H1 (cell line): ENCODE measurements at regions not wholly inside any gene's neighbourhood (a gene's known extent, or its start where the extent isn't known, plus 50 kb on each side); places are given as distances from the start of the nearest gene placed in this dataset.

Source experiments
- CTCF ChIA-PET: fragments of 300-600 bp; sonication (Branson Sonifier 250); formaldehyde crosslinking; loops from one replicate; lab custom pipeline; 2021; ENCODE audit not compliant: partially characterized antibody; lab: Charles Lee
- POLR2A ChIA-PET: fragments of 300-600 bp; sonication (Branson Sonifier 250); formaldehyde crosslinking; loops from one replicate; lab custom pipeline; 2021; ENCODE audit warnings: inconsistent platforms; ENCODE audit not compliant: partially characterized antibody; lab: Charles Lee
- DNase-seq, 2 experiments: peaks; one replicate each; pipeline versions ENCODE4 v3.0.0 to v3.0.0-alpha.2; 2010 to 2022; ENCODE audit warnings: low spot score in 2 of 2, low read depth in 1 of 2, mixed read lengths in 1 of 2
- FAIRE-seq: peaks from 2 replicates; lab custom pipeline; 2011; peaks lifted over from hg19 to GRCh38; lab: Jason Lieb, UNC
- H2AFZ ChIP-seq: 2 replicates; pipeline ENCODE4 v1.8.1; 2012; ENCODE audit warnings: low read length, inconsistent platforms
- H2AK5ac ChIP-seq: 2 replicates; pipeline ENCODE4 v1.6.1; 2013; ENCODE audit warnings: low read depth, low read length
- H2BK120ac ChIP-seq: replicated peaks from 2 replicates; pipeline ENCODE3; 2013; ENCODE audit warnings: low read depth, low read length, inconsistent platforms
- H2BK12ac ChIP-seq: 2 replicates; pipeline ENCODE4 v1.6.1; 2013; ENCODE audit warnings: low read depth, low read length
- H2BK15ac ChIP-seq: 2 replicates; pipeline ENCODE4 v1.6.1; 2013; ENCODE audit warnings: low read length
- H2BK20ac ChIP-seq: 2 replicates; pipeline ENCODE4 v1.6.1; 2013; ENCODE audit warnings: low read length
- H2BK5ac ChIP-seq: 2 replicates; pipeline ENCODE4 v1.6.1; 2013; ENCODE audit warnings: low read depth, low read length
- H3K14ac ChIP-seq: 2 replicates; pipeline ENCODE4 v1.6.1; 2013; ENCODE audit warnings: inconsistent platforms; ENCODE audit not compliant: insufficient read length
- H3K18ac ChIP-seq: 2 replicates; pipeline ENCODE4 v1.6.1; 2013; ENCODE audit warnings: low read length; ENCODE audit errors: extremely low read depth
- H3K23ac ChIP-seq: 2 replicates; pipeline ENCODE4 v1.6.1; 2013; ENCODE audit warnings: inconsistent platforms; ENCODE audit not compliant: insufficient read length
- H3K23me2 ChIP-seq: 2 replicates; pipeline ENCODE4 v1.6.1; 2013; ENCODE audit warnings: low read depth, low read length
- H3K27ac ChIP-seq: 2 replicates; pipeline ENCODE4 v1.6.1; 2011; ENCODE audit warnings: low read depth, low read length, inconsistent platforms
- H3K27me3 ChIP-seq, 4 experiments: replicated peaks in 1 of 4; 1 replicate in 1 of 4; 2 replicates in 3 of 4; pipeline versions ENCODE4 v1.6.1 to v1.8.1; 2011 to 2013; ENCODE audit warnings: low read length in 3 of 4, mild to moderate bottlenecking in 3 of 4, inconsistent platforms in 2 of 4, mixed read lengths in 2 of 4, moderate library complexity in 1 of 4; ENCODE audit not compliant: control insufficient read depth in 3 of 4, insufficient read depth in 3 of 4; ENCODE audit errors: extremely low read depth in 1 of 4
- H3K36me3 ChIP-seq, 4 experiments: 2 replicates each; pipeline versions ENCODE4 v1.6.1 to v1.8.1; 2011 to 2013; ENCODE audit warnings: mild to moderate bottlenecking in 4 of 4, low read length in 3 of 4, moderate library complexity in 2 of 4, control low read depth in 1 of 4, inconsistent platforms in 1 of 4; ENCODE audit not compliant: insufficient read depth in 4 of 4, control insufficient read depth in 2 of 4
- H3K4ac ChIP-seq: replicated peaks from 2 replicates; pipeline ENCODE3; 2013; ENCODE audit warnings: low read length, low read depth, mixed read lengths, inconsistent platforms; ENCODE audit not compliant: insufficient read length
- H3K4me1 ChIP-seq, 4 experiments: replicated peaks in 1 of 4; 1 replicate in 1 of 4; 2 replicates in 3 of 4; pipeline versions ENCODE4 v1.6.1 to v1.8.1; 2011 to 2013; ENCODE audit warnings: low read length in 3 of 4, inconsistent platforms in 2 of 4, mixed read lengths in 1 of 4; ENCODE audit not compliant: insufficient read depth in 4 of 4, control insufficient read depth in 3 of 4
- H3K4me2 ChIP-seq, 2 experiments: 2 replicates each; pipeline versions ENCODE4 v1.6.1 to v1.8.1; 2011 to 2013; ENCODE audit warnings: low read depth in 2 of 2, low read length in 2 of 2, control low read depth in 1 of 2, inconsistent platforms in 1 of 2, mild to moderate bottlenecking in 1 of 2; ENCODE audit not compliant: insufficient read depth in 1 of 2
- H3K4me3 ChIP-seq, 4 experiments: fragments of 200-600, 300-600 bp in 1 of 4; sonication (generic), shearing (Covaris generic), sonication (Bioruptor Twin) in 1 of 4; 2 replicates each; pipeline versions ENCODE4 v1.5.1 to v1.8.1; 2011 to 2016; ENCODE audit warnings: low read length in 4 of 4, low read depth in 3 of 4, control low read depth in 2 of 4, inconsistent platforms in 2 of 4, mild to moderate bottlenecking in 2 of 4, mixed read lengths in 1 of 4, moderate library complexity in 1 of 4; ENCODE audit not compliant: insufficient read depth in 2 of 4; ENCODE audit errors: extremely low read depth in 1 of 4
- H3K56ac ChIP-seq: replicated peaks from 2 replicates; pipeline ENCODE3; 2013; ENCODE audit warnings: low read depth, mild to moderate bottlenecking, mixed read lengths, low read length, inconsistent platforms; ENCODE audit not compliant: insufficient read length
- H3K79me1 ChIP-seq: 2 replicates; pipeline ENCODE4 v1.6.1; 2013; ENCODE audit warnings: low read depth, low read length, control low read depth
- H3K79me2 ChIP-seq, 2 experiments: 2 replicates each; pipeline versions ENCODE4 v1.6.1 to v1.8.1; 2012 to 2013; ENCODE audit warnings: low read length in 2 of 2, mild to moderate bottlenecking in 2 of 2, inconsistent platforms in 1 of 2; ENCODE audit not compliant: insufficient read depth in 2 of 2, control insufficient read depth in 1 of 2
- H3K9ac ChIP-seq, 4 experiments: replicated peaks in 1 of 4; 1 replicate in 1 of 4; 2 replicates in 3 of 4; pipeline versions ENCODE4 v1.6.1 to v1.8.1; 2011 to 2013; ENCODE audit warnings: low read depth in 3 of 4, low read length in 3 of 4, control low read depth in 2 of 4, mild to moderate bottlenecking in 2 of 4, moderate library complexity in 2 of 4, inconsistent platforms in 1 of 4; ENCODE audit errors: extremely low read depth in 1 of 4
- H3K9me3 ChIP-seq, 2 experiments: 2 replicates each; pipeline versions ENCODE4 v1.6.1 to v1.8.1; 2012 to 2013; ENCODE audit warnings: mild to moderate bottlenecking in 2 of 2, moderate library complexity in 2 of 2, control low read depth in 1 of 2, inconsistent platforms in 1 of 2, low read depth in 1 of 2, low read length in 1 of 2, mixed read lengths in 1 of 2; ENCODE audit not compliant: insufficient read depth in 2 of 2
- H4K20me1 ChIP-seq, 2 experiments: replicated peaks in 1 of 2; 2 replicates each; pipeline versions ENCODE3 to v1.8.1; 2011 to 2013; ENCODE audit warnings: inconsistent platforms in 2 of 2, low read length in 2 of 2, mild to moderate bottlenecking in 1 of 2; ENCODE audit not compliant: insufficient read depth in 2 of 2, control insufficient read depth in 1 of 2
- H4K5ac ChIP-seq: 2 replicates; pipeline ENCODE4 v1.6.1; 2013; ENCODE audit warnings: low read length, low read depth, mixed read lengths, inconsistent platforms; ENCODE audit not compliant: insufficient read length
- H4K8ac ChIP-seq: 2 replicates; pipeline ENCODE4 v1.8.0; 2013; ENCODE audit warnings: mild to moderate bottlenecking, moderate library complexity, low read length, inconsistent platforms; ENCODE audit not compliant: insufficient read depth; ENCODE audit errors: extremely low read depth
- H4K91ac ChIP-seq: replicated peaks from 2 replicates; pipeline ENCODE3; 2013; ENCODE audit warnings: low read length, mixed read lengths, inconsistent platforms; ENCODE audit not compliant: insufficient read length
- BCL11A ChIP-seq, 2 experiments: IDR thresholded peaks; one replicate each; pipeline ENCODE4 v1.6.1; 2011; ENCODE audit warnings: low read depth in 2 of 2, low read length in 2 of 2, mild to moderate bottlenecking in 2 of 2
- EZH2 ChIP-seq: fragments of 200-600 bp; sonication (generic); IDR thresholded peaks from 2 replicates; pipeline ENCODE4 v1.7.1; 2012; ENCODE audit warnings: low read depth, mild to moderate bottlenecking, moderate library complexity, low read length, inconsistent platforms; ENCODE audit not compliant: severe bottlenecking
- HDAC2 ChIP-seq, 2 experiments: fragments of 300-600 bp in 1 of 2; sonication (generic) in 1 of 2; IDR thresholded peaks; 2 replicates each; pipeline ENCODE4 v1.6.1; 2011 to 2012; ENCODE audit warnings: low read depth in 2 of 2, low read length in 2 of 2, mild to moderate bottlenecking in 2 of 2, moderate library complexity in 2 of 2, borderline replicate concordance in 1 of 2, inconsistent platforms in 1 of 2
- HDAC6 ChIP-seq: IDR thresholded peaks from one replicate; pipeline ENCODE4 v1.7.1; 2012; ENCODE audit warnings: low read depth, mild to moderate bottlenecking, inconsistent platforms, low read length, moderate library complexity
- RAD21 ChIP-seq, 2 experiments: IDR thresholded peaks in 1 of 2; conservative IDR thresholded peaks in 1 of 2; 2 replicates each; pipeline ENCODE4 v1.6.1; 2011; ENCODE audit warnings: low read depth in 2 of 2, low read length in 2 of 2, improper control_type of control experiment in 1 of 2, inconsistent platforms in 1 of 2, mild to moderate bottlenecking in 1 of 2, moderate library complexity in 1 of 2
- SIX5 ChIP-seq: IDR thresholded peaks from 2 replicates; pipeline ENCODE4 v1.6.1; 2011; ENCODE audit warnings: mild to moderate bottlenecking, low read depth, low read length
- SP1 ChIP-seq: IDR thresholded peaks from 2 replicates; pipeline ENCODE4 v1.6.1; 2011; ENCODE audit warnings: low read depth, low read length
- SP2 ChIP-seq: IDR thresholded peaks from 2 replicates; pipeline ENCODE4 v1.6.1; 2012; ENCODE audit warnings: mild to moderate bottlenecking, low read length, inconsistent platforms
- YY1 ChIP-seq: IDR thresholded peaks from 2 replicates; pipeline ENCODE4 v1.6.1; 2011; ENCODE audit warnings: low read depth, mild to moderate bottlenecking, low read length
- WGBS, 2 experiments: shearing (Covaris generic) in 1 of 2; methylation state at CpG; one replicate each; pipeline versions ENCODE4 v1.1.6 to v1.1.7; 2013 to 2015; ENCODE audit warnings: low lambda C conversion rate in 2 of 2, mixed read lengths in 2 of 2, inconsistent platforms in 1 of 2, low coverage in 1 of 2, missing lambda C conversion rate in 1 of 2; ENCODE audit not compliant: insufficient replicate concordance in 2 of 2, insufficient coverage in 1 of 2, insufficient read length in 1 of 2; ENCODE audit errors: extremely low coverage in 1 of 2, missing lambda C conversion rate in 1 of 2; 5-methylcytosine and 5-hydroxymethylcytosine counted together

DNA sequence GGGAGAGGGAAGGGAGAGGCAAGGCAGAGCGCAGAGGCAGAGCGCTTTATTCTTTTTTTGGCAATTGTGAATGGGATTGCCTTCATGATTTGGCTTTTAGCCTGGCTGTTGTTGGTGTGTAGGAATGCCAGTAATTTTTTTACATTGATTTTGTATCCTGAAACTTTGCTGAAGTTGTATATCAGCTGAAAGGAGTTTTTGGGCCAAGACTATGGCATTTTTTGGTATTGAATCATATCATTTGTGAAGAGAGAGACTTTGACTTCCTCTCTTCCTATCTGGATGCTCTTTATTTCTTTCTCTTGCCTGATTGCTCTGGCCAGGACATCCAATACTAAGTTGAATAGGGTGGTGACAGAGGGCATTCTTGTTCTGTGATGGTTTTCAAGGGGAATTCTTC, 291.3 kb downstream of the REEP3 start:
- no peak overlapping the region for H3K18ac ChIP-seq
- H2BK5ac ChIP-seq, result no peak overlapping the region
- CTCF ChIA-PET, result interaction anchor here (1.3 kb wide), 1 partner anchor 90 kb away, joined by 4 read pairs; no protein-coding TSS in a partner anchor
- H2BK120ac ChIP-seq, result no peak overlapping the region
- H3K9me3 ChIP-seq, result peaks cover 0 to 5% of the 10 kb centered on the region in 2 experiments; a peak in 1 of 4 replicates
- no peaks in the 10 kb centered on the region for H3K4me1 ChIP-seq
- H3K27me3 ChIP-seq, result no peaks in the 10 kb centered on the region
- no peak overlapping the region for H3K23ac ChIP-seq
- no peaks in the 10 kb centered on the region for H4K20me1 ChIP-seq
- no peak overlapping the region for H3K9ac ChIP-seq
- no peak overlapping the region for H4K91ac ChIP-seq
- no peak overlapping the region for H3K4me3 ChIP-seq
- no peak overlapping the region for H2BK12ac ChIP-seq
- TF ChIP-seq BCL11A (IDR thresholded peaks at IDR 0.05; ENCODE audit: low read depth in 2 of 2, low read length in 2 of 2) (no peak), RAD21 (IDR thresholded peaks at IDR 0.05 in 1 of 2, conservative IDR thresholded peaks at IDR 0.05 in 1 of 2; ENCODE audit: low read depth in 2 of 2, low read length in 2 of 2) (no peak), HDAC6 (no peak), EZH2 (no peak), HDAC2 (IDR thresholded peaks at IDR 0.05; ENCODE audit: borderline replicate concordance in 1 of 2, low read depth in 2 of 2, low read length in 2 of 2) (no peak), SP2 (no peak), YY1 (no peak), SIX5 (no peak), SP1 (no peak)
- no peak overlapping the region for H3K14ac ChIP-seq
- no peaks in the 10 kb centered on the region for H3K79me1 ChIP-seq
- H3K23me2 ChIP-seq, result no peaks in the 10 kb centered on the region
- H3K4ac ChIP-seq, result no peak overlapping the region
- FAIRE-seq (no peak), DNase-seq (no peak)
- H4K5ac ChIP-seq, result no peak overlapping the region
- POLR2A ChIA-PET, result no interaction called here
- no peak overlapping the region for H4K8ac ChIP-seq
- no peaks in the 10 kb centered on the region for H3K36me3 ChIP-seq
- H2AK5ac ChIP-seq, result no peak overlapping the region
- no peak overlapping the region for H2BK20ac ChIP-seq
- H3K4me2 ChIP-seq, result no peak overlapping the region
- H2BK15ac ChIP-seq, result no peak overlapping the region
- no peak overlapping the region for H3K56ac ChIP-seq
- no peak overlapping the region for H3K27ac ChIP-seq
- H2AFZ ChIP-seq, result no peak overlapping the region
- WGBS, 2 experiments, result no CpG with 5 or more reads among the region's 2 CpGs
- H3K79me2 ChIP-seq, result no peaks in the 10 kb centered on the region
